Left cardiac atrium (tissue), 4 donors: ENCODE measurements at regions not wholly inside any gene's neighbourhood (a gene's known extent, or its start where the extent isn't known, plus 50 kb on each side); places are given as distances from the start of the nearest gene placed in this dataset.
"Not testable (repeated sequence)": the region's sequence is repeated elsewhere in the genome, so short reads cannot be mapped to it uniquely, and the experiment has no call there.

Experiments used
- ATAC-seq, 2 donors: fragments of 200-7000 bp; cut with Tn5 transposase; one replicate each; pipeline ENCODE4 v1.9.1; 2020; ENCODE audit warnings: mild to moderate bottlenecking in 2 of 2, moderate library complexity in 2 of 2
- DNase-seq: peaks from one replicate; pipeline ENCODE4 v3.0.0-alpha.2; 2020
- intact Hi-C, 2 donors: fragments of 100-400 bp; cut with DNase I; formaldehyde crosslinking; loops; one replicate each; pipeline versions ENCODE4 v1.14.1 to v1.15.1; 2022 to 2023
- donor health status: DM: no; HTN: yes; CAD: no.
- donor health status: DM: no; HTN: yes; CAD: no; lungs with severe emphysema.
- donor health status: DM: yes; HTN: yes; CAD: no.
- donor health status: Dilated cardiomyopathy.

DNA sequence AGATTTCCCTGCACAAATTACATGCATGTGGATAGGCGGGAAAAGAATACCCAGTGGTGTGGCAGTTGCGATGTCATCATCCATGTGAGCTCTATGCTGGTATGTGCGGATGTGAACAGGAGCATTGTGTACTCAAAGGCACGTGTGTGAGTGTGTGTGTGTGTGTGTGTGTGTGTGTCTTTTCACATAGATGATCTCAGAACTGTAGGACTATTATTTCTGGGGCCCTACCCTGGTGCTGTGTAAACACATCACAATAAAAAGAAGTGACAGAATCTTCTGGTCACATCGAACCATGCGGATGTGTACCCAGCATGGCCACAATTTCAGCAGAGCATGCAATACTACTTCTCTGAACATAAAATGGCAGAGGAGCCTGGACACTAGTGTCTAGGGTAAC is 624.8 kb downstream of the MID1IP1 start:
- ATAC-seq (no peak), DNase-seq (no peak)
- intact Hi-C loops = no loop called here

GRCh38 chrX:39427492-39427891 is 626.2 kb downstream of the MID1IP1 start:
- no peak for ATAC-seq
- no peak for DNase-seq
- intact Hi-C loops = no loop called here

DNA sequence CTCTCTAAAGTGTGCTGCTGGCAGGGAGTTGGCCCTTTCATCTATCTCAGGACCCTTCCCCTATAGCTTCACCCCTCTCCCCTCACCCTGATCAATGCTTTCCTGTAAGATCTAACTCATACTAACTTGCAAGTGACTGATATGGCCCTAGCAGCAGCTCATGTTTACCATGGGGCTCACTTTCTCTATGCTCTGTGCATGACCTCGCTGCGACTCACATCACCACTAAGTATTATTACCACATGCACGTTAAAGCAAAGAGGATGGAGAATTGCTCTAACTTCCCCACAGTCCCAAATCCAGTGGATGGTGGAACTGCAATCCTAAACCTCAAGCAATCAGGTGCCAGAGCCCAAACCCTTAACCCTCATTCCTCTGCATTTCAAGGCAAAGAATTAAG is 626.6 kb downstream of the MID1IP1 start:
- DNase-seq = no peak

GRCh38 chrX:39430551-39430950 is 629.3 kb downstream of the MID1IP1 start:
- ATAC-seq = no peak
- intact Hi-C loops = no loop called here
- DNase-seq = no peak

More for the DNA sequence above, 626.6 kb downstream of the MID1IP1 start:
- ATAC-seq = no peak
- intact Hi-C loops = no loop called here

DNA sequence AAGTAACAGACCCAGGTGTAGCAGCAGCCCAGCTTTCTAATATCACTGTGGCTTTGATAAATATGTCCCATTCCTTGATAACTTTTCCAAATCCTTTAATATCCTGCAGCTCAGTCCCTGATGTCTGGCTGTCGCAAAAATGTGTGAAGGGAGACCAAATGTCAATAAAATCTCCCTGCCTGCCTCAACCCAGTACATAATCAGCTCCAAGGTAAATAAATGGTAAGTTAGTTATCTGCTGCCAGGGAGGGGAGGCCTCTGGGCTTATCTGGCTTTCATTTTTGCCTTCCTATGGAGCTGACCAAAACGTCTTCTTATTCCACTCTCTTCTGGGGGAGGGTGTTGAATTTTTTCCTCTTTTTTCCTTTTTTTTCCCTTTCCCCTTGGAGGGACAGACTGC is 630.6 kb downstream of the MID1IP1 start:
- ATAC-seq = no peak
- intact Hi-C loops = no loop called here

DNA sequence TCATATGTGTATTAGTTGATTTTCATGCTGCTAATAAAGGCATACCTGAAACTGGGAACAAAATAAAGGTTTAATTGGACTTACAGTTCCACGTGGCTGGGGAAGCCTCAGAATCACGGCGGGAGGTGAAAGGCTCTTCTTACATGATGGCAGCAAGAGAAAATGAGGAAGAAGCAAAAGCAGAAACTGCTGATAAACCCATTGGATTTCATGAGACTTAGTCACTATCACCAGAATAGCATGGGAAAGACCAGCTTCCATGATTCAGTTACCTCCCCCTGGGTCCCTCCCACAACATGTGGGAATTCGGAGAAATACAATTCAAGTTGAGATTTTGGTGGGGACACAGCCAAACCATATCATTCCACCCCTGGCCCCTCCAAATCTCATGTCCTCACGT is 633.4 kb downstream of the MID1IP1 start:
- ATAC-seq, DNase-seq, intact Hi-C loops: not testable (repeated sequence)

More for the DNA sequence above, 630.6 kb downstream of the MID1IP1 start:
- no peak for DNase-seq

DNA sequence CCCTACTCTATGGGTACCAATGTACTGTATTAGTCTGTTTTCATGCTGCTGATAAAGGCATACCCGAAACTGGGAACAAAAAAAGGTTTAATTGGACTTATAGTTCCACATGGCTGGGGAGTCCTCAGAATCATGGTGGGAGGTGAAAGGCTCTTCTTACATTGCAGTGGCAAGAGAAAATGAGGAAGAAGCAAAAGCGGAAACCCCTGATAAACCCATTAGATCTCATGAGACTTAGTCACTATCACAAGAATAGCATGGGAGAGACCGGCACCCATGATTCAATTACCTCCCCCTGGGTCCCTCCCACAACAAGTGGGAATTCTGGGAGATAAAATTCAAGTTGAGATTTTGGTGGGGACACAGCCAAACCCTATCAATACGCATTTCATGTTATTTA is 635.3 kb downstream of the MID1IP1 start:
- intact Hi-C loops, DNase-seq, ATAC-seq: not testable (repeated sequence)

GRCh38 chrX:39437670-39438441 is 636.6 kb downstream of the MID1IP1 start:
- ATAC-seq (no peak), DNase-seq (no peak)
- intact Hi-C loops = no loop called here

GRCh38 chrX:39438603-39439602 is 637.6 kb downstream of the MID1IP1 start:
- no peak for DNase-seq
- ATAC-seq = no peak
- intact Hi-C loops = no loop called here

- no peak for DNase-seq
- intact Hi-C loops = loop anchor here in 1 of 2 donors (10.0 kb wide), 1 partner anchor 175 kb away; no protein-coding TSS in a partner anchor
- ATAC-seq = peak in 1 of 2 donors; percentile 38
These were observed 638.9 kb downstream of the MID1IP1 start for GRCh38 chrX:39439906-39440798.

DNA sequence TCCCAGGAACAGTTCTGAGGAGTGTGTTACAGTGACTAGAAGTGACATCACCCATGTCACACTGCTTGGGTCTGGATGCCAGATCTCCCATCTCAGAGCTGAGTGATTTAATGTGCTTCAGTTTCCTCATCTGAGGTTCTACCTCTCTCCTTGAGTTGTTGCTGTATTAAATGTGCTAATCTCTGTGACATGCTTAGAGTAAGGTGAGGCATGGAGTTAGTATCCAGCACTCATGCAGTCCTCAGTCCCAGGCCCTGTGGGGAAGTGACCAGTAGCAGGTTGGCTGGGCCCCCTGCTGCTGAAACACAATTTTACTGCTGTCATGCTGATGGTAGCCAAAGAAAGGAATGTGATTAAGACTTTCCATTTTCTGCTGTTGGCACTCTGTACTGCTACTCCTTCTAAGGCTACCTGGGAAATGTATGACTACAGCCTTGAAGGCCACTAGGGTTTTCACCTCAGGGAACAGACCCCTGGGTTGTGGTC is 639.6 kb downstream of the MID1IP1 start:
- ATAC-seq (no peak), DNase-seq (no peak)
- intact Hi-C loops = loop anchor here in 1 of 2 donors (10.0 kb wide), 1 partner anchor 176 kb away; no protein-coding TSS in a partner anchor

DNA sequence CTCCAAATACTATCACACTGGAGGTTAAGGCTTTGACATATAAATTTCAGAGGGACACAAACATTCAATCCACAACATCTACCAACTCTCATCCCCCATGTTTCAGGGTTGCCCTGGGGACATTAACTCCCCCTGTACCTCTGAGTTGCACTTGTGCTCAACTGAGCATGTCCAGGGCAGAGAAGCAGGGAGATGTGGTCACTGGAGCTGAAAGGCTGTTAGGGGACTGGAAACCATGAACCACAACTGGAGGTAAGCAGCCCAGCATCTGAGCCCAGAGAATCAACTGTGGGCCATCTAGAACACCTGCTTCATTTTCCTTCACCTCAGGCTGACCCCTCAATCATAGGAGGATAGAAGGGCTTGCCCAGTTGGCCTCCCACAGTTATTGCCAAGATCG is 641.1 kb downstream of the MID1IP1 start:
- ATAC-seq (no peak), DNase-seq (no peak)
- intact Hi-C loops = loop anchor here in 1 of 2 donors (10.0 kb wide), 1 partner anchor 178 kb away; no protein-coding TSS in a partner anchor

- DNase-seq (no peak), ATAC-seq (no peak)
- intact Hi-C loops = loop anchor here in 1 of 2 donors (10.0 kb wide), 1 partner anchor 178 kb away; no protein-coding TSS in a partner anchor
These were observed 642.0 kb downstream of the MID1IP1 start for GRCh38 chrX:39443240-39443639.

DNA sequence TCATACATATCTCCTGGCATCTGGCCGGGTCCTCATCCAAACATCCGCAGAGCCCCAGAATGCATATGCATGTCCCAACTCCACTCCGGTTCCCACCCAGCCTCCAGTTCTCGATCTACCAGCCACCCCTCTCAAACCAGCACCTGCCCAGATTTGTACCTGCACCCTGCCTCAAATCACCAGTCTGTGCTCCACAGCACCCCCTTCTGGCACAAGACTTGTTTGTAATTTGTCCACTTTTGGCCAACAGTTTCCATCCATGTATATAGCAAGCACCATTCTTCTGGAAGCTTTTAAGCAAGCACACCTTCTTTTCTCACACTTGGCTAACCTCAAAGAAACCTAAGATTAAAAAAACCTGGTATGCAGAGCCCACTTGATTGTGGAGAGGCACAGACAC is 644.1 kb downstream of the MID1IP1 start:
- intact Hi-C loops = loop anchor here in 1 of 2 donors (10.0 kb wide), 1 partner anchor 181 kb away; no protein-coding TSS in a partner anchor
- ATAC-seq (no peak), DNase-seq (no peak)

GRCh38 chrX:39449352-39449751 is 648.1 kb downstream of the MID1IP1 start:
- intact Hi-C loops = loop anchor here in 1 of 2 donors (10.0 kb wide), 1 partner anchor 185 kb away; no protein-coding TSS in a partner anchor
- ATAC-seq = no peak
- no peak for DNase-seq

DNA sequence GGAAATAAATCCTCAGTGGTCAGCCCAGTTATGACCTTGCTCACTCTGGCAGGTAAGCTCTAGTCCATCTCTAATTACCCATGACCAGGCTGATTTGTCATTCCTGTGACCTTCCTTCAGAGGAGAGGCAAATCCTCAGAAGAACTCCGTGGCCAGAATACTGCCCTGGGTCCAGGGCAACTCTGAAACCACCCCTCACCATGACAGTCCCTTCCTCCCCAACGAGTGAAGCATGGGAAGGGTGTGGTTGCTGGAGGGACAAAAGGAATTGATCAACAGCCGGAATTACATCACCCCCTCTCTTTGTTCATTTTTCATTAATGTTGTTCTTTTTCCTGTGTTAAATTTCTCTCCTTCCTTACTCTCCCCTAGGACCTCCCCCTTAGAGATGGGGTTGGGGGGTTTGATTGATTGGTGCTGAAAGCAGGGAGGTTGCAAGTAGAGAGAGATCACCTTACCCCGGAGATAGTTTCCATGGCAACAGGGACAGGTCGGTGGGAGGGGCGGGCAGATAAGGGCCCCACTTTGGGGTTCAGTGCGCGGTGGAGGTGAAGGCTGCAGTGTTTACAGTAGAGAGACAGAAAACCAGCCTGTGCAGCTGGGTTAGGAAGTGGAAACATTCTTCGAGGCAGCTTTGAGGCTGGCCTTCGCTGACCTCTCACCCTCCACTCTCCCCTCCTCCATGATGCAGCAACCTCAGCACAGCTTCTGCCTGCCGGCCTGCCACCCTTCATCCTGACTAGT is 647.4 kb downstream of the BCOR start:
- intact Hi-C loops = no loop called here
- DNase-seq (no peak), ATAC-seq (no peak)

DNA sequence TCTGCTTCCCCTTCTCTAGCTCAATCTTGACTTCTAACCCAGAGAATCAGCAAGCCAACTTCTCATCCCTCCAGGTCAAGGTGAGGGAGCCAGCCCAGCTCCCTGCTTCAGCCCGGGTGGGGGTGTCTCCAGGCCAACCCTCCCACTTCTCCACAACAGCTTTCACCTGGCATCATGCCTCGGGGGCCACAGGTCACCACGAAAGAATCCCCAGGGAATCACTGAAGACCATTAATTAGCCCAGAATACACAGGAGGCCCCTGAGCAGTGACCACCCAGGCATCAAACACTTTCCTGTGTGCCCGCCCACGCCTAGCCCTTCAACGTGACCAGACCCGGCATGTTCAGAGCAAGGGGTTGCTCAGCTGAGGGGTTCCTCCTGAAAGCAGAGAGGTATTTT is 646.7 kb downstream of the BCOR start:
- no peak for DNase-seq
- intact Hi-C loops = no loop called here
- ATAC-seq = no peak

- no peak for DNase-seq
- intact Hi-C loops = no loop called here
- ATAC-seq = no peak
These were observed 645.4 kb downstream of the BCOR start for GRCh38 chrX:39452401-39452800.
